Caki2 (cell line): ENCODE measurements at regions not wholly inside any gene's neighbourhood (a gene's known extent, or its start where the extent isn't known, plus 50 kb on each side); places are given as distances from the start of the nearest gene placed in this dataset.

Experiments used
- DNase-seq: peaks from one replicate; pipeline ENCODE4 v3.0.0-alpha.2; 2015; ENCODE audit warnings: low read depth
- in situ Hi-C: cut with HindIII; loops from 2 replicates; pipeline ENCODE4 v1.10.0; 2016; ENCODE audit warnings: low sequenced_read_pairs, low pct_unique_long_range_greater_than_20kb, mixed read lengths

DNA sequence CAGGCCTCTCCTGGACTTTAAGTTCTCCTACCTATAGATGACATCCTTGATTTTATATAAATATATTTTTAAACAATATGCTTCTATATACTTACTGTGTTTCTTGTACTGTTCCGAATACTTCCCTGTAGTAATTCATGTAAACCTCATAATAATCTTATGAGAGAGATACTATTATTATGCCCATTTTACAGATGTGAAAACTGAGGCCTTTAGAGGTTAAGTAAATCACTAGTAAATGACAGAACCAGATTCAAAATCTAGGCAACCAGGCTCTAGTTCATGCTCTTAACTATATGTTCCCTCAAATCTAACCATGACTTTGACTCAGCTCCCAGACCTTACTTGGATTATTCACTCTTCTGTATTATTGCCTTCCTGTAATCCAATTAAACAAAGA is 243.0 kb upstream of the NR4A3 start:
- no peak for DNase-seq
- in situ Hi-C loops: no loop called here

- in situ Hi-C loops: no loop called here
- DNase-seq: no peak
Measured at GRCh38 chr9:99579964-99580363, 241.7 kb upstream of the NR4A3 start.

DNA sequence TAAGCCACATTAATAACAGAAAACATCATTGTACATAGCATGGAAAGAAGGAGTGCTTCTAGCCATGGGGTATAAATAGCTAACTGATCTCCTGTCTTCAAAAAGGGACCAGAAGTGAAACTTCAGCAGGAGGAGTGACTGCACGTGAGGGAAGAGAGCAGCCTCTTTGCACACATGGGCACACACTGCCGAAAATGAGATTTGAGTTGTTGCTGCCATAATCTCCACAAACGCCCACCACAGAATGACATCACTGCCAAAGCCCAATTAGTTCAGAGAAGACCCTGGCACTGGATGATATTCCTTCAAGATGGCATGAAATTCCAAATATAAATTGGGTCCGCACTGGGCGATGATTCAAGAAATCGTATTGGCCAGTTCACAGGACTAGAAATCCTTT is 238.9 kb upstream of the NR4A3 start:
- no peak for DNase-seq
- in situ Hi-C loops: no loop called here

- in situ Hi-C loops: no loop called here
- DNase-seq: no peak
Measured at GRCh38 chr9:99588299-99588698, 233.4 kb upstream of the NR4A3 start.

- no peak for DNase-seq
- in situ Hi-C loops: no loop called here
Measured at GRCh38 chr9:99588747-99589146, 232.9 kb upstream of the NR4A3 start.

GRCh38 chr9:99590410-99590809 is 231.3 kb upstream of the NR4A3 start:
- DNase-seq: no peak
- in situ Hi-C loops: no loop called here

DNA sequence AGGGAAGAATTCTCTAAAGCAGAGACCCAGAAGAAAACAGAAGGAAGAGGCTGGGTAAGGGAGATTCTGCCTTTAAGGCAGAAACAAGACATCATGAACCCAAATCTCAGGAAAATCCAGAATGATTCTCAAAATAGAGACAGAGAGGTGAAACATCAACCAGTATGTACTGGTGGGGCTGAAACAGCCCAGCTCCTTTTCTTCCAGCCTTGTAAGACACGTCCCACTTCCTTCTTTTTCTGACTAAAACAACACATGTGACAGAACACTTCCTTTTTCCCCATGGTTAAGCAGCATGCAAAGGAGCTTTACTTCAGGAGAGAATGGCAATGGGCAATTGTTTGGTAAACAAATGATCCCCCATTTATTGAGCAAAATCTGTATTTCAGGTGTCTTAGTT is 230.8 kb upstream of the NR4A3 start:
- DNase-seq: no peak
- in situ Hi-C loops: no loop called here

DNA sequence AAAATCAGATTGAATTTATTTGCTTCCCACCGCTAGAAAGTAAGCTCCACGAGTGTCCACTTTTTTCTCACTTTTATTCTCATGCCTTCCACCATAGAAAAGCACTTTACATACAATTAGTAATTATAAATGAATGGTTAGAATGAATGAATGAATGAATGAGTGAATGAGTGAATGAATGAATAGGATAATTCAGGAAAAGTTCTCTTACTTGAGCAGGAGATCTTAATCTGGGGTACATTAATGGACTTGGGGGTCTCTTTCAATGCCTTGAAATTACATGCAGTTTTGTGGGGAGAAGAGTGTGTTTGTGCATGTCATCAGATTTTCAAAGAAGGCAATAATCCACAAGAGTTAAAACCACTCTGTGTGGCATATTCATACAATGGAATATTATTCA is 229.9 kb upstream of the NR4A3 start:
- in situ Hi-C loops: no loop called here
- DNase-seq: no peak

- no peak for DNase-seq
- in situ Hi-C loops: no loop called here
Measured at GRCh38 chr9:99592834-99593574, 228.7 kb upstream of the NR4A3 start.

DNA sequence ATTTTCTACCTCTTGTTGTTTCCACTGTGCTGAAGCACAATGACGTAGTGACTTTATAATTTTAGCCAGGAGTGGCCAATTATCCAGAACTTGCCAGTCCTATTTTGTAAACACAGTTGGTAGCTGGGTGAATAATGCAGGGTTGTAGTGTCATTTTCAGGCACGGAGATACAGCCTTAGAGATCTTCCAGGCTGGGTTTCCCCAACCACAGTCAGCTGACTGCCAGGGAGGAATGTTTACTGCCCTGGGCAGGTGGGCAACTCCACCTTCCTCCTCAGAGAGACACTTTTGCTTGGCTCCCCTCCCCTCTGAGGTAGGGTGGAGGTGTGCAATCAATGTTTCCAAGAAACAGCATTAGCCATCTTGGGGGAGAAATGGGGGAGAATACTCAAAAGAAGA is 228.1 kb upstream of the NR4A3 start:
- in situ Hi-C loops: no loop called here

DNA sequence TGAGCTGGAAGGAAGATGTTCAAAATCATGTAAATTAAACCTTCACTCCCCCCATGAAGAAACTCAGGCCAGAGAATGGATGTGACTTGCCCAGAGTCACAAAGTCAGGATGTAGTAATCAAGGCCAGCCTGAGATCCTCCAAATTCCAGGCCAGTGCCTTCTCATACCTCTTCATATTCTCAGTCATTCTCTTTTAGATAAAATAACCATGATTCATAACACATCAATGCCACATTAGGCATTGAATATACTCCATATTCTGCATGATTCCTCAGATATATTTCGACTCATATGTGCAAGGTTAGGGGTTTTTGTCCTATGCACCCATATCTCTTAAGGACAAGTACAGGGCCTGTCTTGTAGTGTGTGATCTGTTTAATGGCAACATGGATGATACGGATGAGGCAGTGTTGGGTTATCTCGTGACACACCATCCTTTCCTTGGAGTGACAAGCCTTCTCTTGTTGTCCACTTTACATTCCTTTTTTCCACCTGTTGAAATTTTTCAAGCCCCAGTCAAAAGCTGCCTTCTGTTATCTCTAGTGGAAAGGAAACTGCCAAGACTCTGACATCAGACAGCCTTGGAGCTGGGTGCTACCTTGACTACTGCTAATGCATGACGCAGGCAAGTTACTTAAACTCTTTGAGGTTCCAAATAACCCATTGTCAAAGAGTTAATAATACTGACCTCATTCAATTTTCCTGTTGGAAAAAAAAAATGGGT is 227.5 kb upstream of the NR4A3 start:
- in situ Hi-C loops: no loop called here
- DNase-seq: no peak

More for the DNA sequence above, 228.1 kb upstream of the NR4A3 start:
- no peak for DNase-seq

DNA sequence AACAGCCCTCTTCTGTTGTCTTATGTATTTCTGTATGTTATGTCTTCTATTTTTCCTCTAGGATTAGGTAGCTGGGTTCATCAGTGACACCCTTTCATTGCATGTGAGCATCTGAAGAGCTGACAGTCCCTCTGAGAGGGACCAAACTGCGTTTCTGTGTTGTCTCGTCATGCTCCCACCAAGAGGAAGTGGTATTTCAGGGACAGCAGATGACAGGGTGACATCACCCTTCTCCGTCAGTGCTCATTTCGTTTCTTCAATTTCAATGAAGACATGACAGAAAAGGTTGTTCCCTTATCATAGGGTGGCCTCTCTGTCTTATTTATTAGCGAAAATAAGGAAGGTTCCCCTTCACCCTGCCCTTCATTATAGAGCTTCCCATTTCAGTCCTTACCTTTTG is 225.9 kb upstream of the NR4A3 start:
- no peak for DNase-seq
- in situ Hi-C loops: no loop called here

DNA sequence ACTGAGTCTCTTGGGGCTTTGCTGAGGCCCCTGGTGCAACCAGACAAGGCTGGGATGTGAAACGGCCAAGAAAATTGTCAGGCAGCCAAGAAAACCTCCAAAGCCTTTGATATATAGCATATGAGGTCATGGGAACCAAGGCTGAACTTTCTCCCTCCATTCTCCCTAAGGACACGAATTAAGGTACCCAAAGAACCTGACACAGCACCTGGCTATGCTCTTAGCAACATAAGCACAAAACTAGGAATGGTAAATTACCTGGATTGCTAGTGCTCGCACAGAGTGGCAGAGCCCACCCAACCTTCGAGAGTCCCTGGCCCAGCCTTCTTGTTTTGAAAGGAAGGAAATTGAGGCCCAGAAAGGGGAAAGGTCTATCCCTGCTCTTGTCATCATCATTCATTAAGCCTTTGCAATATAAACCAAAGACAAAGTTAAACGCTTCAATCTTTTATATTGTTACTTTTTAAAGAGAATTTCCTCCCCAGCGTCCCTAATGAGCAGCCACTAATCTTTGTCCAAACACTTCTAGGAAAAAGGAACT is 220.0 kb upstream of the NR4A3 start:
- DNase-seq: no peak

GRCh38 chr9:99602854-99603253 is 218.8 kb upstream of the NR4A3 start:
- no peak for DNase-seq
- in situ Hi-C loops: no loop called here

More for the DNA sequence above, 220.0 kb upstream of the NR4A3 start:
- in situ Hi-C loops: no loop called here

- in situ Hi-C loops: no loop called here
- DNase-seq: no peak
Measured at GRCh38 chr9:99605016-99605743, 216.5 kb upstream of the NR4A3 start.

DNA sequence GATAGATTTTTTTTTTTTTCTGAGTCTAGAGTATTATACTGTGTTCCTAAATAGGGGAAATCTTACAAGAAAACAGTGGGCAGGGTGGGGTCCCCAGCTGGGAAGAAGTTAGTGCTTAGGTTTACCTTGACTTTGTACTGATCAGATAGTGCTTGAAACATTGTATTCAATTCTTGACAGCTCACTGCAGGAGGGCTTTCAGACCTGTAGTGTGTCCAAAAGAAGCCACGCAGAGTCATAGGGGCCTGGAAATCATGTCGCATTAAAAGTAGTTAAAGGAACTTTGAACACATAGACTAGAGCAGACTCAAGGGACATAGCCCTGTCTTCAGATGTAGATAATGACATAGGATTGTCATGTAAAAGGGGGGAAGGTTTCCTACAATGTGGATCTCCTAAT is 215.4 kb upstream of the NR4A3 start:
- DNase-seq: no peak
- in situ Hi-C loops: no loop called here

GRCh38 chr9:99606957-99607356 is 214.7 kb upstream of the NR4A3 start:
- no peak for DNase-seq
- in situ Hi-C loops: no loop called here

GRCh38 chr9:99607842-99608448 is 213.7 kb upstream of the NR4A3 start:
- in situ Hi-C loops: no loop called here
- DNase-seq: no peak

DNA sequence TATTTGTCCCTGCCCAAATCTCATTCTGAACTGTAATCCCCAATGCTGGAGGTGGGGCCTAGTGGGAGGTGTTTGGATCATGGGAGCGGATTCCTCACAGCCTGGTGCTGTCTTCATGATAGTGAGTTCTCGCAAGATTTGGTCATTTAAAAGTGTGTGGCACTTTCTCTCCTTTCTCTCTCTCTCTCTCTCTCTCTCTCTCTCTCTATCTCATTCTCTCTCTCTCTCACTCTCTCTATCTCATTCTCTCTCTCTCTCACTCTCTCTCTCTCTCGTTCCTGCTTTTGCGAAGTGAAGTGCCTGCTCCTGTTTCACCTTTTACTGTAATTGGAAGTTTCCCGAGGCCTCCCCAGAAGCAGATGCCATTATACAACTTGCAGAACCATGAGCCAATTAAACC is 207.3 kb upstream of the NR4A3 start:
- DNase-seq: no peak
- in situ Hi-C loops: no loop called here
